ENCODE measurements at regions not wholly inside any gene's neighbourhood (a gene's known extent, or its start where the extent isn't known, plus 50 kb on each side); places are given as distances from the start of the nearest gene placed in this dataset.

DNA sequence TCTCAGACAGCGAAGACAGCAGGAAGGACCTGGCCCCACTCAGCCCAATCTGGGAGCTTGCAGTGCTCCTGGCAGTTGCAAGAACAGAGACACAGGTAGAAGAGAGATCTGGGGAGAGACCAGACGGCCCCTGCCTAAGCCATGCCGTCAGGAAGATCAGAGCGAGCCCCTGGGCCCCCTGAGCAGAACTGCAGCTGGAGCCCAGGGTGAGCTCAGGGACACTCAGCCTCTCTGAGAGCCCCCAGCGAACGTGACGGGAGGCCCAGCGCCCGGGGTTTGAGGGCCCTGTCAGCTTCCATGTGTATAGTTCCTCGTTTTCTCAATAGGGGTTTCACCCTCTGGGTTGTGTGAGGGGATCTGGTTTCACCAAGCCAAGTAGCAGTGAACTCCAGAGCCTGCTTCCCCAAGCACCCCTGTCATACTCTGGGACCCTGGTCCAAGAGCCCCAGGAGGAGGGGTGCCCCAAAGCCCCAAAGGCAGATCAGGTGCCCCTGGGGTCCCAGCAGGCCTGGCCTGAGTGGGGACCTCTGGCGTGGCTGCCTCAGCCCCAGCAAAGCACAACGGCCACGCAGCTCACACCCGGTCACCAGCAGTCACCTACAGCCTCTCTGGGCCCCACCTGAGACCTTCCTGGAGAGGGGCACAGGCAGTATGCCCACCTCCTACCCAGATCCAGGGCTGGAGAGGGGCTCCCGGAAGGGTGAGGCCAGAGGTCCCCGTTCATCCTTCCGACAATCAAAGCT is 431.3 kb upstream of the MYT1L start:
- Mint-ChIP-seq H3K27ac (no peak overlapping the region), H3K36me3 (no peaks in the 10 kb centered on the region), H3K27me3 (no peaks in the 10 kb centered on the region), H3K9me3 (peaks cover 4% of the 10 kb centered on the region), H3K4me3 (no peak overlapping the region), H3K4me1 (no peaks in the 10 kb centered on the region)
- ATAC-seq = no peak

DNA sequence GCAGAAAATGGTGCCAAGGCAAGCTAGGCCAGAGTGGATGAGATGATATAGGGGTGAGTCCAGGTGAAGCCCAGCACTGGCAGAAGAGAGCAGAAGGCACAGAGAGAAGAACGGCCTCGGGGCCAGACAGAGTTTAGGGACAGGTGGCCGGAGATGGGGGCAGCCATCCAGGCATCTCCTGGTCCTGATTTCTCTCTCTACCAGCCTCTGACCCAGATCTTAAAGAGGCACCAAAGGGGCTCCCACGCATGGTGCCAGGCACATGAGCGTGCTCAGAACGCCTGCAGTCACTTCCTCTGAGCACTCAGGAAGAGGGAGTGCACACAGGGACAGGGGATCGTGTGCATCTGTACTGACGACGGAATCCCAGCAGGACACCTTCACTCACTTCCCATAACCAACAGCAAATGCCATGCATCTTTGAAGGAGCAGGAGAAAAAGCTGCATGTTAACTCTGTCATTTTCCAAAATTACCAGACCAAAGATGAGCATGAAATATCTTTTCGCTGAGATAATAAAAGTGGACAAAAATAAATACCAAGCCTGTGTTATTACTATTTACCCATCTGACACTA is 427.8 kb upstream of the MYT1L start:
- Mint-ChIP-seq H3K4me1 (no peaks in the 10 kb centered on the region), H3K27ac (no peak overlapping the region), H3K36me3 (no peaks in the 10 kb centered on the region), H3K27me3 (no peaks in the 10 kb centered on the region), H3K4me3 (no peak overlapping the region), H3K9me3 (peaks cover 4% of the 10 kb centered on the region)
- ATAC-seq = no peak

DNA sequence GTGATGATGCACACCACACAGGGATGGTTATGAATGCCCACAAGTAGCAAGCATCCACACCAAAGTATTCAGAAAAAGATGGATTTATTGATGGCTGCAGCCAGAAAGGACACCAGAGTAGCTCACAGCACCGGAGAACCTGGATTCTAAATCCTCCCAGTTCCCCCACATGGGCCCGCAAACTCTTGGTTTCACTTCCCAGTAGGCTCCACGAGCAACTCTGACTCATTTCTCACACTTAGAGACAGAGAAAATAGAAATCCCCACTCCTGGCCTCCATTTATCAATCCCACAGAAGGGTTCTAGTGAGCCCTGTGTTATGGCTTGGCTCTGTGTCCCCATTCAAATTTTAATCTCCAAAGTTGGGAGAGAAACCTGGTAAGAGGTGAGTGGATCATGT is 426.7 kb upstream of the MYT1L start:
- no peak overlapping the region for H3K27ac Mint-ChIP-seq
- ATAC-seq = no peak

DNA sequence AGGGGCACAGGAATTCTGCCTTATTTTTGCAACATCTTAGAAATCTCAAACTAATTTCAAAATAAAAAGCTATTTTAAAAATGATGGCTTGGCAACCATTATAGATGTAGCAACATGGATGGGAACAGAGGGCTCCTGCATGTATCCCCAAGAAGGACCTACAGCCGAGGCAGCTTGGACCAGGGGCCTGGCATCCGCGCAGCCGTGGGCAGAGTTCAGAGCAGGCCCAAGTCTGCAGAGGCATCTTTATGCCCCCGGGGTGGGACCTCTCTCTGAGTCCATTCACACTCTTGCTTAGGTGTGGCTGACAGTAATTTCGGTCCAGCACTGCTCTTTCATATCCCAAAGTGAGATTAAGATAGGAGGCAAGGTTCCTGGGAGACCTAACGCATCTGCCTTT is 425.8 kb upstream of the MYT1L start:
- no peaks in the 10 kb centered on the region for H3K36me3 Mint-ChIP-seq

More for the DNA sequence above, 426.7 kb upstream of the MYT1L start:
- H3K4me1 Mint-ChIP-seq = no peaks in the 10 kb centered on the region
- no peak overlapping the region for H3K4me3 Mint-ChIP-seq
- H3K9me3 Mint-ChIP-seq = peaks cover 9% of the 10 kb centered on the region
- H3K27me3 Mint-ChIP-seq = no peaks in the 10 kb centered on the region
- H3K36me3 Mint-ChIP-seq = no peaks in the 10 kb centered on the region

DNA sequence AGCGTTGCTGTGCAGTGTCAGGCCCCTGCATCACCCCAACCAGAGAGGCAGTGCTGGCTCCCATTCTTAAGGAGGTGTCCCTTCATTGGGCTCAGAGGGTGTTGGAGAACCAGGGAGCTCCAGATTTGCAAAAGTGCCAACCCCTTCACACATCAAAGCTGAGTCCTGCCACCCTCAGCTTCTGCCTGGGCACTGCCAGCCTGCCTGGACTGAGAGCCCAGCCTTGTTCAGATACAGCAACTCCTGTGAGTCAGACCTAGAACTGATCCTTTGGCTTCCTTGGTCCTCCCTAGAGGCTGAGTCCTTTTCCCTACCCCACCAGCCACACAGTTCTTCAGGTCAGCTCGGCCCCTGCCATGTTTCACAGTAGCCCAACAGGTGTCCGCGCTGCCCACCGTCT is 424.9 kb upstream of the MYT1L start:
- no peak for ATAC-seq
- H3K4me1 Mint-ChIP-seq = no peaks in the 10 kb centered on the region
- H3K27ac Mint-ChIP-seq = no peak overlapping the region
- H3K36me3 Mint-ChIP-seq = no peaks in the 10 kb centered on the region
- peaks cover 12% of the 10 kb centered on the region for H3K9me3 Mint-ChIP-seq
- no peak overlapping the region for H3K4me3 Mint-ChIP-seq
- no peaks in the 10 kb centered on the region for H3K27me3 Mint-ChIP-seq

More for the DNA sequence above, 425.8 kb upstream of the MYT1L start:
- Mint-ChIP-seq H3K4me3 (no peak overlapping the region), H3K9me3 (peaks cover 9% of the 10 kb centered on the region), H3K27ac (no peak overlapping the region), H3K4me1 (no peaks in the 10 kb centered on the region), H3K27me3 (no peaks in the 10 kb centered on the region)
- ATAC-seq = no peak

DNA sequence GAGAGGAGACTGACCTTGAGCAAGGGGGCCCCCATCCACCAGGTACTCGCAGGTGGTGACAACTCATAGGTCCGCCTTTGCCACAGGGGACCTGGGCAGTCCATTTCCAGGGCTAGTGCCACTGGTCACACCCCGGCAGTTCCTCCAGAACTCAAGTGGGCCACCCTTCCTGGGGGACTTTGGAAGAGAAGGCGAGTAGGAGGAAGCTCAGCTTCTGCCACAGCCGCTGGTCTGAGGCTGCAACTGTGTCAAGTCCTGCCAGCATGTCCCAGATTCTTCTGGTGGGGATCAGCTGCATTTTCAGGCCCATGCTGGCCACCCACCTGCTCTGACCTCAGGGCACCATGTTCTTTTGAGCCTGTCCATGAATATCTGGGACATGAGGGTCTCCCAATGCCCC is 423.9 kb upstream of the MYT1L start:
- H3K27ac Mint-ChIP-seq = no peak overlapping the region

DNA sequence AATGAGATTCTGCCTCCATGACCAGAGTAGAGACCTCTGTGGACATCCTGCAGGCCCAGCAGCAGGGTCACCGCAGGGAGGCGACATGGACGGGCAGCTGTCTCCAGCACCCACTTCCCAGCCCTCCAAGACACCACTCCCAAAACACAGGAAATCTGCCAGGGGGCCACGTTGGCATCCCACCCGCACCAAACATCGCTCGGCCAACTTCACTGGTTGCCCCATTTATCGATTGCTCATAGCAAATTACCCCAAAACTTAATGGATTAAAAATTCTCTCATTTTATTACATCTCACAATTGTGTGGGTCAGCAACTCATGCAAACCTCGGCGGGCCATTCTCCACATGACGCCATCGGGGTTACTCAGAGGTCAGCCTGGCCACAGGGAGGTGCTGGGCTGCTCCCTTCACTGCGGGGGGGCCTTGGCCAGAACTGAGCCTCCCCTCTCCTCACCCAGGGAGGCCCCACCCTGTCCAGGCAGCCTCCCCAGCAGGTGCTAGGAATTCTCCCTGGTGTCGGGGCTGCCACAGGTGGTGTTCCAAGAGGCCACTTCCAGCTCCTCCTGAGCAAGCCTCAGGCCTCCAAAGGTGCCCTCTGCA is 420.7 kb upstream of the MYT1L start:
- no peak for ATAC-seq
- Mint-ChIP-seq H3K27ac (no peak overlapping the region), H3K9me3 (peaks cover 16% of the 10 kb centered on the region), H3K4me1 (no peaks in the 10 kb centered on the region), H3K36me3 (no peaks in the 10 kb centered on the region), H3K27me3 (no peaks in the 10 kb centered on the region), H3K4me3 (no peak overlapping the region)

More for the DNA sequence above, 423.9 kb upstream of the MYT1L start:
- Mint-ChIP-seq H3K4me1 (no peaks in the 10 kb centered on the region), H3K9me3 (peaks cover 14% of the 10 kb centered on the region), H3K36me3 (no peaks in the 10 kb centered on the region), H3K4me3 (no peak overlapping the region), H3K27me3 (no peaks in the 10 kb centered on the region)
- no peak for ATAC-seq

DNA sequence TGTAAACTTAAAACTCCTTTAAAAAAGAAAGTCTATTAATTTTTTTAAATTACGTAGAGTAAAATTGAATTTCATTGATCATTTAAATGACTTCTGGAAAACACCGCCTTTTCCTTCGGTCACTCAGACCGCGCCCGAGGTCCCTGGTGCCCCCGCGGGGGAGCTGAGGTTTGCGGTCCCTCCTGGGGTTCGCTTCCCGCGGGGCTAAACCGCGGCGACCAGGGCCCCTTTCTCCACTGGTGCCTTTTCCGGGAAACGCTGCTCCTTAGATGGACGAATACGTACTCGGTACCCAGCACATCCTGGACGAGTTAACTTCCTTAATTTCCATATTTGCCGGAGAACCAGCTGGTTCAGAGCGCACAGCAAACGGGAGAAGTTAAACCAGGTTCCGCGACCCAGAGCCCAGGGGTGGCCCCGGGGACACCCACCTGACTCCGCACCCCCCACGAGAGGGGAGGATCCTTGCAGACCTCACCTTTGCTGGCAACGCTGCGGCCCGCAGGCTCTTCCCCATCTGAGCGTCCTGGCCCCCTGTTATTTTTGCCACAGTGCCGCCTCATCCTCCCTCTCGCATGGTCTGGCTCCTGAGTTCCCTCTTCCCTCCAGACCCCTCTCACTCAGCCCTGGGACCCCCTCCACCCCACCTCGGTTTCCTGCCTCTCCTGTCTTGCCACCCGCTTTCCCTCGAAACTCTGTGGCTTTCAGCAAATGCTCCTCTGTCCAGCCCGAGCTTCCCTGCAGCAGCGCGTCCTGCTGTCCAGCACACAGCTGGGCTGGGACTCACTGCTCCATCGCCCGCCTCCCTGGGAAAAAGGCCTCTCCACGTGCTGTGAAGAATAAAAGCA is 420.0 kb upstream of the MYT1L start:
- Mint-ChIP-seq H3K4me1 (no peaks in the 10 kb centered on the region), H3K4me3 (no peak overlapping the region), H3K9me3 (peaks cover 16% of the 10 kb centered on the region), H3K36me3 (no peaks in the 10 kb centered on the region), H3K27ac (no peak overlapping the region), H3K27me3 (no peaks in the 10 kb centered on the region)
- ATAC-seq = no peak

DNA sequence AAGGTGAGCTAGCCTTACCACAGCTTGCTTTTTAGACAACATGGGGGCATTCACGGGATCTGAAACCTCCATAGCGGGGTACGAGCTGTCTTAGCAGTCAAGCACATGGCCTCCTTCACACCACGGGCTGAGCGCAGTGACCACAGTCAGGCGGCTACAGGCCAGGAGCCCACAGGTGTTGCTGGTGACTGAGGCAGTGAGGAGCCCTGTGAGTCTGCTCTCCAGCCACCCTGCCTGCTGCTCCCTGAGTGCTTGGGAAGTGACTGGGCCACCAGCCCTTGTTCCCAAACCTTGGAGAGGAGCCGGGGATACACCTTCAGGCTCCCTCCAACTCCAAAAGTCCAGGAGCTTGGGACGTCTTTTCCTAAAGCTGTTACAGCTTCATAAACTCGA is 418.1 kb upstream of the MYT1L start:
- ATAC-seq = no peak
- Mint-ChIP-seq H3K4me1 (no peaks in the 10 kb centered on the region), H3K4me3 (no peak overlapping the region), H3K27me3 (no peaks in the 10 kb centered on the region), H3K27ac (no peak overlapping the region), H3K9me3 (peaks cover 16% of the 10 kb centered on the region), H3K36me3 (no peaks in the 10 kb centered on the region)

DNA sequence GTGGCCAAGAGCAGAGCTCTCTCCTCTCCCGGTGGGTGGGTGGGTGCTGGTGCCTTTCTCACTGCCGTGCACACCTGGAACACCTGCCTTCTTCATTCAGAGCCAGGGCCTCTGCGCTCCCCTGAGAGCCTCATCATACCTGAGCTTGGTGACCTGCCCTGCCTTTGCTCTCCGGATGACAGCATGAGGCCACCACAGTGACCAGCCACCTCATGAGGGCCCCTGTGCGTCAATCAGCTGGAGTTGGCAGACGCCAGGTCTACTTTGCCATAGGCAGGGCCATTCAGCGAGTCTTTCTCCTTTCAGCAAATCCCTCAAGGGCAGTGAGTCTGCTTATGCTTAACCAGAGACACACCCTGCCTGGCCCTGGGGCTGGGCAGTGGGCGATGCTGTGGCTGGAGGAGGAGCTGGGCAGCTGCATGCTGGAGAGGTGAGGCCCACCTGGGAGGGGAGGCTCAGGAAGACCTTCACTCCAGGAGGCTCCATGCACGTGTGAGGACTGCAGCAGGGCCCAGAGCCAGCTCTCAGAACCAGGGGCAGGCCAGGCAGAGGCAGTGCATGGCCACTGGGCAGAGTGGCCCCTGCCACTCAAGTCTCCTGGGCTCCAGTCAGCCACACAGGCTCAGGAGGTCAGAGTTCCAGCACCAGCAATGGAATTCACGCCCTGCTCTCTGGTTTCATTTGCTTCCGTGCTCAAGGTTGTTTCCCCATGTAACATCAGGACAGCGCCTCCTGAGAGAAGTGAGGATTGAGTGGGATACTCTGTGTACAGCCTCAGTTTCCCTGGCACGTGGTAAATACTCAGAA is 417.5 kb upstream of the MYT1L start:
- H3K9me3 Mint-ChIP-seq = peaks cover 16% of the 10 kb centered on the region
- no peak for ATAC-seq
- no peaks in the 10 kb centered on the region for H3K4me1 Mint-ChIP-seq
- no peaks in the 10 kb centered on the region for H3K27me3 Mint-ChIP-seq
- H3K4me3 Mint-ChIP-seq = no peak overlapping the region
- no peak overlapping the region for H3K27ac Mint-ChIP-seq
- no peaks in the 10 kb centered on the region for H3K36me3 Mint-ChIP-seq

DNA sequence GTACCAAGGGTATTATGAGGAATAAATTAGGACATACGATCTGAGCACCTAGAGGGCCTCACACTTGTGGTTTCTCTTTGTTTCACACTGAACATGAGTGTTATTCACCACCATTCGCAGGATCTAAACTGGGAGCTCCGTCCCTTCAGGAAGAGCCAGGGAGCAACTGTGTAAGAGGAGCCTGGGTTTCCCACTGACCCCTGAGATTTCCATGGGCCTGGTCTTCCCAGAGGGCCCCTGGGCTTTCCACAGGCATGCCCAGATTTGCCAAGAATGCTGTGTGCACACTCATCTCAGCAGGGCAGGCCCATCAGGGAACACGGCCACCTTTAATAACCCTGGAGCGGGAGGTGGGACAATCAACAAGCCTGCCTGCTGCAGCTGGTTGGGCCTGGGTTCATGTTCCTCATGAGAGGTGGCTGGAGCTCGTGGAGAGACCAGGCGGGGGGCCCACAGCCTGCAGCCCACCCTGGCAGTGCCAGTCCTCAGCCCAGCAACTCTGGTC is 416.8 kb upstream of the MYT1L start:
- H3K27me3 Mint-ChIP-seq = no peaks in the 10 kb centered on the region
- H3K9me3 Mint-ChIP-seq = peaks cover 12% of the 10 kb centered on the region
- no peaks in the 10 kb centered on the region for H3K36me3 Mint-ChIP-seq
- no peak overlapping the region for H3K27ac Mint-ChIP-seq
- no peak overlapping the region for H3K4me3 Mint-ChIP-seq
- H3K4me1 Mint-ChIP-seq = no peaks in the 10 kb centered on the region
- ATAC-seq = no peak

DNA sequence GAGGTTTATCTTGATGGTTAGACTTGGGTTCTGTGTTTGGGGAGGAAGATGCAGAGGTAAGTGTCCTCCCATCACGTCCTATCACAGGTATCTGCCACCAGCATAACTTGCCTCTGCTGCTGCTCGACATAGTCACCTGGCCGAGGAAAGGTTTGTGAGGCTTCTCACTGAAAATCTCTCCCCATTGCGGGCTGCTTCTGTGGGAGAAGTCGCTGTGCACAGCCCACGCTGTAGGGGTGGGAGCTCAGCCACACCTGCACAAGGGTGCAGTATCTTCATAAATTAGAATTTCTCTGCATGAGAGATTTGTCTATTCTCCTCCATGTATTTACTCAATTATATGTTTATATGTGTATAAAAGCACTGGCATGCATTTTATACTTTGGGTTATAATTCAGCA is 415.7 kb upstream of the MYT1L start:
- H3K4me3 Mint-ChIP-seq = no peak overlapping the region
- no peaks in the 10 kb centered on the region for H3K36me3 Mint-ChIP-seq
- ATAC-seq = no peak
- H3K27ac Mint-ChIP-seq = no peak overlapping the region
- H3K9me3 Mint-ChIP-seq = peaks cover 11% of the 10 kb centered on the region
- H3K4me1 Mint-ChIP-seq = no peaks in the 10 kb centered on the region
- no peaks in the 10 kb centered on the region for H3K27me3 Mint-ChIP-seq

DNA sequence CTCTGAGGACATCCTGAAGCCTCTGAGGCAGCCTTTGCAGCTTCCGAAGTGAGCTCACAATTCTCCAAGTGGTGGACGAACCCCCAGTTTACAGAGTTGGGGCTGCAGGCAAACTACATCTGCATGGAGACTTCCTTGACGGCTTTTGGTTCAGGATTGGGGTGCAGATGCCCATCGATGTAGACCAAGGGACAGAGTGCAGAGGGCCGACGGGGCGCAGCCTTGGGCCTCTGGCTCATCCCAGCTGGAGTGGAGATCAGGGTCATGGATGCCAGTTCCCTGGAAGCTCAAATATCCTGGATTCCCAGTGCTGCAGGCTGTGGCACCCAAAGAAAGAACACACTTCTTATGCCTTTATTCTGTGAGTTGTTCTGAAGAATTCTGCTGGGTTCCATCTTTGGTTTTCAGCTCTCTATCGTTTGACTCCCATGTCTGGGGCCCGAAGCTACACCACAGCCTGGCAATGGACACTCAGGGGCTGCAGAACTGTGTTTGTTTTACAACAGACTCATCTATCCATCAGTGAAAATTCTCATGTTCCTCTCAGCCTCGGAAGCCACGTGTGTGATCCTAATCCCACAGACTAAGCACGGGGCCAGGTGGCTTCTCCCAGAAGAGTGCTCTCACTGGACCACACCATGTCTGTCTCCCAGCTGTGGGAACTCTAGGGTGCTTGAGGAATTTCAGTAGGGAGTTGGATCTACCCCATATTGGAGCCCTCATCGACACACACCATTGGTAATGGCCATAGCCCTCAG is 414.1 kb upstream of the MYT1L start:
- no peaks in the 10 kb centered on the region for H3K36me3 Mint-ChIP-seq
- no peak overlapping the region for H3K4me3 Mint-ChIP-seq
- no peak for ATAC-seq
- H3K27me3 Mint-ChIP-seq = peaks cover 6% of the 10 kb centered on the region
- peaks cover 9% of the 10 kb centered on the region for H3K9me3 Mint-ChIP-seq
- H3K27ac Mint-ChIP-seq = no peak overlapping the region
- no peaks in the 10 kb centered on the region for H3K4me1 Mint-ChIP-seq

DNA sequence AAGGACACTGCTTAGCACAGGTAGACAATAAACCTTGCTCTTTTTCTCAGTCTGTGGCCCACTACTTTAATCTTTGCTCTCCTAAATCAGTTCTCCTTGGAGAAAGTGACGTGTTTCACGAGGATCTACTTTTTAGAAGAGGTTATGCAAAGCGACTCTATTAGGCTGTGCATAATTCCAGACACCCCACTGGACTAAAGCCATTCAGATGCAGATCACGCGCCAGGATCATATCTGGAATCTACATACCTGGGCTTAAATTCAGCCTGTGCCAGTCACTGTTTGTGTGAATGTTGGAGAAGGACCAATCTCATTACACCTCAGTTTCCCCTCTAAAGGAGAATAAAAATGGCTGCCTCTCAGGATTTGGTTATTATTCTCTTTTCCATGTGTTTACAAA is 413.0 kb upstream of the MYT1L start:
- no peak overlapping the region for H3K4me3 Mint-ChIP-seq
- H3K27me3 Mint-ChIP-seq = peaks cover 8% of the 10 kb centered on the region
- no peaks in the 10 kb centered on the region for H3K36me3 Mint-ChIP-seq
- no peaks in the 10 kb centered on the region for H3K4me1 Mint-ChIP-seq
- no peak overlapping the region for H3K27ac Mint-ChIP-seq
- ATAC-seq = no peak
- H3K9me3 Mint-ChIP-seq = peaks cover 11% of the 10 kb centered on the region

Measured in stimulated activated memory B cell treated with anti-CD40 and anti-IgM and Interleukin-4, amounts not matched to agents 10 μg/mL and 1 μg/mL and 100 μg/mL, for 72 hours (primary cell).